A673 (cell line): ENCODE measurements at regions not wholly inside any gene's neighbourhood (a gene's known extent, or its start where the extent isn't known, plus 50 kb on each side); places are given as distances from the start of the nearest gene placed in this dataset.
A peak's percentile ranks its signal among the peaks of the same experiment; 100 is the strongest.
"Not testable (repeated sequence)": the region's sequence is repeated elsewhere in the genome, so short reads cannot be mapped to it uniquely, and the experiment has no call there.

ENCODE experiments used
- BruUV-seq: library from RNA; stranded (reverse); fragments of 400-500 nt; replicated peaks from 2 replicates; lab custom pipeline; 2021; lab: Mats Ljungman, UMichigan
- CTCF ChIA-PET: fragments of 300-600 bp; sonication (Branson Sonifier 250); formaldehyde crosslinking; loops from one replicate; lab custom pipeline; 2022; ENCODE audit warnings: antibody characterized with exemption; lab: Charles Lee
- POLR2A ChIA-PET: fragments of 300-600 bp; sonication (Branson Sonifier 250); formaldehyde crosslinking; loops from one replicate; lab custom pipeline; 2022; ENCODE audit warnings: antibody characterized with exemption; ENCODE audit not compliant: low non-redundant PET; lab: Charles Lee
- DNase-seq: peaks from one replicate; pipeline ENCODE4 v3.0.0-alpha.2; 2015; ENCODE audit warnings: low spot score
- H3K27ac ChIP-seq: fragments of 200-600 bp; sonication (generic); 2 replicates; pipeline ENCODE4 v1.5.1; 2016; ENCODE audit warnings: mixed run types, low read depth, mild to moderate bottlenecking, mixed read lengths, antibody characterized with exemption, low read length; ENCODE audit not compliant: poor library complexity, severe bottlenecking
- H3K27me3 ChIP-seq: fragments of 200-600 bp; sonication (generic); replicated peaks from 2 replicates; pipeline ENCODE4 v1.6.1; 2017; ENCODE audit warnings: mixed run types, low read depth, mild to moderate bottlenecking, mixed read lengths, antibody characterized with exemption, low read length; ENCODE audit not compliant: insufficient read depth, poor library complexity
- H3K36me3 ChIP-seq: fragments of 200-600 bp; sonication (generic); 2 replicates; pipeline ENCODE4 v1.6.1; 2016; ENCODE audit warnings: mixed run types, mild to moderate bottlenecking, mixed read lengths, antibody characterized with exemption, low read length; ENCODE audit not compliant: insufficient read depth, poor library complexity, severe bottlenecking
- H3K4me1 ChIP-seq: fragments of 200-600 bp; sonication (generic); 2 replicates; pipeline ENCODE4 v1.6.1; 2017; ENCODE audit warnings: mixed run types, mild to moderate bottlenecking, mixed read lengths, antibody characterized with exemption, low read length; ENCODE audit not compliant: insufficient read depth, poor library complexity, severe bottlenecking
- H3K4me3 ChIP-seq: fragments of 200-600 bp; sonication (generic); 2 replicates; pipeline ENCODE4 v1.5.1; 2016; ENCODE audit warnings: low read depth, mixed run types, mild to moderate bottlenecking, mixed read lengths, low read length; ENCODE audit not compliant: poor library complexity, severe bottlenecking
- H3K9me3 ChIP-seq: fragments of 200-600 bp; sonication (generic); 2 replicates; pipeline ENCODE4 v1.6.1; 2016; ENCODE audit warnings: mixed run types, low read depth, mild to moderate bottlenecking, mixed read lengths, antibody characterized with exemption, low read length; ENCODE audit not compliant: poor library complexity, severe bottlenecking
- EZH2 ChIP-seq: fragments of 200-600 bp; sonication (generic); IDR thresholded peaks from 2 replicates; pipeline ENCODE4 v1.6.1; 2017; ENCODE audit warnings: borderline replicate concordance, low read depth, mild to moderate bottlenecking, mixed read lengths, antibody characterized with exemption, low read length; ENCODE audit not compliant: poor library complexity, severe bottlenecking
- intact Hi-C: fragments of 100-400 bp; cut with micrococcal nuclease; formaldehyde crosslinking; loops from one replicate; pipeline ENCODE4 v1.10.0; 2022; ENCODE audit not compliant: unreplicated experiment
- TF ChIP-seq, protein P1 (sequence below): fragments of 300-800, 200-600 bp; sonication (generic); conservative IDR thresholded peaks from 2 replicates; pipeline ENCODE4 v1.5.1; 2017; ENCODE audit warnings: low read depth, mild to moderate bottlenecking, antibody characterized with exemption, low read length, moderate library complexity, mixed read lengths

DNA sequence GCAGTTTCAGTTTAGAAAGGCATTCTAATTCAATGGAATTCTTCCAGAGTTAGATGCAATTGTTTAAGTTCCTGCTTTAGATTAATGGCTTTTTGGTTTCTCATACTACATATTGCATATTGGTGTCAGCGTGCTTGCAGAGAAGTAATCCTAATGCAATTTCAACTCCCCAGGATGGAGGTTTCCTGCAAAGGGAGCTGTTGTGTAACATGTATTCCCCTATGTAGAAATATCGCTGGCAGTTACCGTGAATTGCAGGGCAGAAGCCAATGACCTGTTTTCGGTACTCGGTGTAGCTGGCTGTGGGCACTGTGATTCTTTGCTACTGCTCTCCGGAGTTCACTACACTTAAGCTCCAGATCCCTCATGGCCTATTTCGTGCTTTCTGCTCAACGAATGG lies 256.1 kb upstream of the PTBP2 start:
- POLR2A ChIA-PET, result no interaction called here
- DNase-seq, result peak; percentile 7
- BruUV-seq, result no TSS peak
- CTCF ChIA-PET, result no interaction called here
- TF ChIP-seq, protein P1, sequence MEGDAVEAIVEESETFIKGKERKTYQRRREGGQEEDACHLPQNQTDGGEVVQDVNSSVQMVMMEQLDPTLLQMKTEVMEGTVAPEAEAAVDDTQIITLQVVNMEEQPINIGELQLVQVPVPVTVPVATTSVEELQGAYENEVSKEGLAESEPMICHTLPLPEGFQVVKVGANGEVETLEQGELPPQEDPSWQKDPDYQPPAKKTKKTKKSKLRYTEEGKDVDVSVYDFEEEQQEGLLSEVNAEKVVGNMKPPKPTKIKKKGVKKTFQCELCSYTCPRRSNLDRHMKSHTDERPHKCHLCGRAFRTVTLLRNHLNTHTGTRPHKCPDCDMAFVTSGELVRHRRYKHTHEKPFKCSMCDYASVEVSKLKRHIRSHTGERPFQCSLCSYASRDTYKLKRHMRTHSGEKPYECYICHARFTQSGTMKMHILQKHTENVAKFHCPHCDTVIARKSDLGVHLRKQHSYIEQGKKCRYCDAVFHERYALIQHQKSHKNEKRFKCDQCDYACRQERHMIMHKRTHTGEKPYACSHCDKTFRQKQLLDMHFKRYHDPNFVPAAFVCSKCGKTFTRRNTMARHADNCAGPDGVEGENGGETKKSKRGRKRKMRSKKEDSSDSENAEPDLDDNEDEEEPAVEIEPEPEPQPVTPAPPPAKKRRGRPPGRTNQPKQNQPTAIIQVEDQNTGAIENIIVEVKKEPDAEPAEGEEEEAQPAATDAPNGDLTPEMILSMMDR, result no peak
- TF ChIP-seq EZH2, result no peak
- intact Hi-C loops, result no loop called here
- Histone ChIP-seq H3K4me3 (no peak overlapping the region), H3K36me3 (no peaks in the 10 kb centered on the region), H3K9me3 (no peaks in the 10 kb centered on the region), H3K4me1 (no peaks in the 10 kb centered on the region), H3K27me3 (no peaks in the 10 kb centered on the region), H3K27ac (no peak overlapping the region)

DNA sequence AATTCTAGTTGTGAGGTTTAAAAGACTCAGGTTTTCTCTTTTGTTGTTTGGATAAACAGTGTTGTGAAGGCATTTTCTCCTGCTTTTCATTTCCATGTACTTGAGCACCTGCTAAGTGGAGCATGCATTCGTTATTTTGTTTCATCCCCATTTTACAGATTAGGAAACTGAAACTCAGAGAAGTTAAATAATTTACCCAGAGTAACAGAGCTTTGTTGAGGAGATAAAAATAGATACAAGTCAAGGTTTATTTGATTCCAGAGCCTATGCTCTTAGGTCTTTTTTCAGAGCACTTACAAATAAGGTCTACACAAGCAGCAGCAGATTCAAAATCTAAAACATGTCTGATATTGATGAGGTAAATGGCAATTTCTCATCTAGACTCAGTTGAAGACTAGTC lies 254.7 kb upstream of the PTBP2 start:
- H3K9me3 ChIP-seq, result no peaks in the 10 kb centered on the region
- ChIA-PET CTCF (no interaction called here), POLR2A (no interaction called here)
- H3K27ac ChIP-seq, result no peak overlapping the region
- intact Hi-C loops, result no loop called here
- no TSS peak for BruUV-seq
- no peaks in the 10 kb centered on the region for H3K36me3 ChIP-seq
- no peak for TF ChIP-seq EZH2
- TF ChIP-seq, protein P1, result no peak
- no peaks in the 10 kb centered on the region for H3K27me3 ChIP-seq
- H3K4me3 ChIP-seq, result no peak overlapping the region
- no peaks in the 10 kb centered on the region for H3K4me1 ChIP-seq
- no peak for DNase-seq

DNA sequence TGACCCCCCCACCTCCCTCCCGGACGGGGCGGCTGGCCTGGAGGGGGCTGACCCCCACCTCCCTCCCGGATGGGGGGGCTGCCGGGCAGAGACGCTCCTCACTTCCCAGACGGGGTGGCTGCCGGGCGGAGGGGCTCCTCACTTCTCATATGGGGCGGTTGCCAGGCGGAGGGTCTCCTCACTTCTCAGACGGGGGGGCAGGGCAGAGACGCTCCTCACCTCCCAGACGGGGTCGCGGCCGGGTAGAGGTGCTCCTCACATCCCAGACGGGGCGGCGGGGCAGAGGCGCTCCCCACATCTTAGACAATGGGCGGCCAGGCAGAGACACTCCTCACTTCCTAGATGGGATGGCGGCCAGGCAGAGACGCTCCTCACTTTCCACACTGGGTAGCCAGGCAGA lies 251.9 kb upstream of the PTBP2 start:
- H3K4me1 ChIP-seq, H3K27me3 ChIP-seq, H3K9me3 ChIP-seq, DNase-seq, intact Hi-C loops, BruUV-seq, POLR2A ChIA-PET, CTCF ChIA-PET, H3K36me3 ChIP-seq, H3K4me3 ChIP-seq, H3K27ac ChIP-seq: not testable (repeated sequence)

GRCh38 chr1:96472471-96472870 lies 249.1 kb upstream of the PTBP2 start:
- TF ChIP-seq EZH2, result no peak
- TF ChIP-seq, protein P1, result no peak
- no TSS peak for BruUV-seq
- DNase-seq, result no peak
- H3K27ac ChIP-seq, result no peak overlapping the region
- no peaks in the 10 kb centered on the region for H3K4me1 ChIP-seq
- ChIA-PET CTCF (no interaction called here), POLR2A (no interaction called here)
- H3K9me3 ChIP-seq, result no peaks in the 10 kb centered on the region
- no peaks in the 10 kb centered on the region for H3K36me3 ChIP-seq
- no peak overlapping the region for H3K4me3 ChIP-seq
- intact Hi-C loops, result no loop called here
- H3K27me3 ChIP-seq, result no peaks in the 10 kb centered on the region
